Activated T-cell treated with anti-CD3 and anti-CD28 coated beads, Interleukin-2, amount 50 U/mL, for 24 hours (primary cell): ENCODE measurements at regions not wholly inside any gene's neighbourhood (a gene's known extent, or its start where the extent isn't known, plus 50 kb on each side); places are given as distances from the start of the nearest gene placed in this dataset.

Experiments used
- DNase-seq: peaks from one replicate; pipeline ENCODE4 v3.0.0-alpha.2; 2020
- H3K27ac Mint-ChIP-seq: 2 replicates; pipeline ENCODE4 v1.8.0; 2020; ENCODE audit warnings: mild to moderate bottlenecking, mixed read lengths
- H3K27me3 Mint-ChIP-seq: 2 replicates; pipeline ENCODE4 v1.8.0; 2020; ENCODE audit warnings: mixed read lengths
- H3K36me3 Mint-ChIP-seq: 2 replicates; pipeline ENCODE4 v1.8.0; 2020; ENCODE audit warnings: low read depth, mixed read lengths
- H3K4me1 Mint-ChIP-seq: 2 replicates; pipeline ENCODE4 v1.8.0; 2020; ENCODE audit warnings: low read depth, mixed read lengths
- H3K4me3 Mint-ChIP-seq: 2 replicates; pipeline ENCODE4 v1.8.0; 2020; ENCODE audit warnings: mild to moderate bottlenecking, moderate library complexity, mixed read lengths
- H3K9me3 Mint-ChIP-seq: 2 replicates; pipeline ENCODE4 v1.8.0; 2020; ENCODE audit warnings: mixed read lengths

GRCh38 chr3:6571448-6571847, 289.5 kb upstream of the GRM7 start:
- no peaks in the 10 kb centered on the region for H3K36me3 Mint-ChIP-seq

DNA sequence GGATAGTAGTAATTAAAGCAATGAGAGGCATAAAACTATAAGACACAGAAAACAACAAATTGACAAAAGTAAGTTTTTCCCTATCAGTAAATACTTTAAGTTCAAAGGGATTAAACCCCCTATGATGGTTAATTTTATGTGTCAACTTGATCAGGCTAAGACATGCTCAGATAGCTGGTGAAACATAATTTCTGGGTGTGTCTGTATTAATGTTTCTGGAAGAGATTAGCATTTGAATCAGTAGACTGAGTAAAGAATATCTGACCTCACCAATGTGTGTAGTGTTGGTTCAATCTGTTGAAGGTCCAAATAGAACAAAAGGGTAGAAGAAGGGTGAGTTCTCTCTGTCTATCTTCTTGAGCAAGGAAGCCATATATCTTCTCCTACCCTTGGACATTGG, 283.3 kb upstream of the GRM7 start:
- Mint-ChIP-seq H3K9me3 (peaks cover 11% of the 10 kb centered on the region), H3K4me1 (no peaks in the 10 kb centered on the region), H3K27me3 (no peaks in the 10 kb centered on the region), H3K27ac (no peak overlapping the region), H3K36me3 (no peaks in the 10 kb centered on the region), H3K4me3 (no peak overlapping the region)
- DNase-seq = no peak

More at GRCh38 chr3:6571448-6571847, 289.5 kb upstream of the GRM7 start:
- no peak overlapping the region for H3K27ac Mint-ChIP-seq
- no peaks in the 10 kb centered on the region for H3K4me1 Mint-ChIP-seq
- no peaks in the 10 kb centered on the region for H3K27me3 Mint-ChIP-seq
- DNase-seq = no peak
- H3K4me3 Mint-ChIP-seq = no peak overlapping the region
- H3K9me3 Mint-ChIP-seq = peaks cover 11% of the 10 kb centered on the region

- no peak overlapping the region for H3K27ac Mint-ChIP-seq
- no peak for DNase-seq
- no peaks in the 10 kb centered on the region for H3K27me3 Mint-ChIP-seq
- no peaks in the 10 kb centered on the region for H3K36me3 Mint-ChIP-seq
- peaks cover 13% of the 10 kb centered on the region for H3K9me3 Mint-ChIP-seq
- H3K4me3 Mint-ChIP-seq = no peak overlapping the region
- H3K4me1 Mint-ChIP-seq = no peaks in the 10 kb centered on the region
Measured at GRCh38 chr3:6578526-6578925, 282.4 kb upstream of the GRM7 start.

DNA sequence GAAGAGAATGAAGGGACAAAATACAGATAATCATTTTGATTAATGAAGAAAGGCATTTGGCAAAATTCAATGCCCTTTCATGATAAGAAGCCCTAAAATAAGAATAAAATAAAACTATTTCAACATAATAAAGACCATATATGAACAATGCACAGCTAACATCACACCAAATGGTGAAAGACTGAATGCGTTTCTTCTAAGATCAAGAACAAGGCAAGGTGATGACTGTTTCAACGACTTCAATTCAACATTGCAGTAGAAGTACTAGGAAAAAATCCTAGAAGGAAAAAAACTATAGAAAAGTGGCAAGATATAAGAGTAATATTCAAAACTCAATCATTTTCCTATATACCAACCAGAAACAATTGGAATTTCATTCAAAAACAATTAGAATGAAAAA, 280.1 kb upstream of the GRM7 start:
- Mint-ChIP-seq H3K27ac (no peak overlapping the region), H3K4me3 (no peak overlapping the region), H3K4me1 (no peaks in the 10 kb centered on the region), H3K36me3 (no peaks in the 10 kb centered on the region), H3K27me3 (no peaks in the 10 kb centered on the region), H3K9me3 (peaks cover 11% of the 10 kb centered on the region)
- no peak for DNase-seq

- no peaks in the 10 kb centered on the region for H3K27me3 Mint-ChIP-seq
- H3K27ac Mint-ChIP-seq = no peak overlapping the region
- no peak overlapping the region for H3K4me3 Mint-ChIP-seq
- peaks cover 12% of the 10 kb centered on the region for H3K9me3 Mint-ChIP-seq
- no peak for DNase-seq
- no peaks in the 10 kb centered on the region for H3K4me1 Mint-ChIP-seq
- no peaks in the 10 kb centered on the region for H3K36me3 Mint-ChIP-seq
Measured at GRCh38 chr3:6585360-6585759, 275.6 kb upstream of the GRM7 start.

GRCh38 chr3:6600237-6600636, 260.7 kb upstream of the GRM7 start:
- H3K4me1 Mint-ChIP-seq = no peaks in the 10 kb centered on the region
- DNase-seq = no peak

DNA sequence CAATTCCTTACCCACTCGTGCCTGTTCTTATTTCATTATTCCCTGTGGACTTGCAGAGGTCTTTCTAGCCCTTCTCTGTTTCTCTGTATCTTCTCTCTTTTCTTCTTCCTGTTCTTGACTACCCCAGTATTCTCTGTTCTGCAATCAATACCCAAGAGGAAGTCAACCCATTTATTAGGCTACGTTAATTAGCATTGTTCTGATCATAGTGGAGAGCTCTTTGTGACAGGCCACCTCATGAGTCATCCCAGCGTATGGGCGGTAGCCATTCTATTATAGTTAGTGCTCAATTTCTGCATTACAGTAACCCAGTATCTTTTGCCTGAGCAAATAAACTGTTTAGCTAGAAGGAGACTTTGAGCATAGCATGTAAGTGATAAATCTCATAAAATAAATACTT, 259.5 kb upstream of the GRM7 start:
- no peak overlapping the region for H3K27ac Mint-ChIP-seq
- H3K9me3 Mint-ChIP-seq = peaks cover 5% of the 10 kb centered on the region
- H3K27me3 Mint-ChIP-seq = no peaks in the 10 kb centered on the region
- no peak for DNase-seq
- no peaks in the 10 kb centered on the region for H3K36me3 Mint-ChIP-seq
- no peak overlapping the region for H3K4me3 Mint-ChIP-seq
- H3K4me1 Mint-ChIP-seq = no peaks in the 10 kb centered on the region

More at GRCh38 chr3:6600237-6600636, 260.7 kb upstream of the GRM7 start:
- Mint-ChIP-seq H3K27me3 (no peaks in the 10 kb centered on the region), H3K9me3 (peaks cover 11% of the 10 kb centered on the region), H3K36me3 (no peaks in the 10 kb centered on the region), H3K27ac (no peak overlapping the region), H3K4me3 (no peak overlapping the region)

- no peak overlapping the region for H3K27ac Mint-ChIP-seq
- H3K9me3 Mint-ChIP-seq = peaks cover 5% of the 10 kb centered on the region
- no peak for DNase-seq
- no peak overlapping the region for H3K4me3 Mint-ChIP-seq
- no peaks in the 10 kb centered on the region for H3K4me1 Mint-ChIP-seq
- H3K27me3 Mint-ChIP-seq = no peaks in the 10 kb centered on the region
- H3K36me3 Mint-ChIP-seq = no peaks in the 10 kb centered on the region
Measured at GRCh38 chr3:6602329-6602728, 258.6 kb upstream of the GRM7 start.

DNA sequence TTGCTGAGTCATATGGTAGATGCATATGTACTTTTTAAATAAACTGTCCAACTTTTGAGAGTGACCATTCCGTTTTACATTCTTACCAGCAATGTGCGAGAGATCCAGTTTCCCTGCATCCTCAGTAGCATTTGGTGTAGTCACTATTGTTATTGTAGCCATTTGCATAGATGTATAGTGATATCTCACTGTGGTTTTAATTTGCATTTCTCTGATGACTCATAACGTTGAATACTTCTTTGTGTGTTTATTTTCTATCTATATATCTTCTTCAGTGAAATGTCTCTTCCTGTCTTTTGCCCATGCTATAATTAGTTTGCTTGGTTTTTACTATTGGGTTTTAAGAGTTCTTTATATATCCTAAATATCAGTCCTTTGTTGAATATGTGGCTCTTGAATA, 255.7 kb upstream of the GRM7 start:
- H3K4me3 Mint-ChIP-seq = no peak overlapping the region
- no peaks in the 10 kb centered on the region for H3K36me3 Mint-ChIP-seq
- no peak for DNase-seq
- H3K9me3 Mint-ChIP-seq = no peaks in the 10 kb centered on the region
- H3K4me1 Mint-ChIP-seq = no peaks in the 10 kb centered on the region
- no peaks in the 10 kb centered on the region for H3K27me3 Mint-ChIP-seq
- no peak overlapping the region for H3K27ac Mint-ChIP-seq

DNA sequence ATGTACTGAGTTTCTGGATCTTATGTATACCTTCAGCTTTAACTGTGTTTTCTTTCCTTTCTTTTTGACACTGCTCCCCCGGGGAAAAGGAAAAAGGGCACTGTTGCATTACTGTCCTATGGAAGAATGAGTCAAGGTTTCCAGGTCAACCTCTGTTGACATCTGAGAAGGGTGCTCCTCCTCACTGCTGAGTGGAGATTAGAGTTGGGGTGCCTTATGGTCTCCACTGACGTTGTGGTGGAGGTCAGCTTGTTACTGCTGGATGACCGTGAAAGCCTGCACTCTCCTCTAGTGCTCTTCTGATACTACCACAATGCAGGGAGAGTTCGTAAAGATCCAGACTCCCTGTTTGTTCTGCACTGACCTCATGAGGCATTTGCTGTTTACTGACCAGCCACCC, 252.1 kb upstream of the GRM7 start:
- no peak overlapping the region for H3K4me3 Mint-ChIP-seq
- H3K36me3 Mint-ChIP-seq = no peaks in the 10 kb centered on the region
- H3K27me3 Mint-ChIP-seq = no peaks in the 10 kb centered on the region
- DNase-seq = no peak
- H3K9me3 Mint-ChIP-seq = no peaks in the 10 kb centered on the region
- no peak overlapping the region for H3K27ac Mint-ChIP-seq
- no peaks in the 10 kb centered on the region for H3K4me1 Mint-ChIP-seq

DNA sequence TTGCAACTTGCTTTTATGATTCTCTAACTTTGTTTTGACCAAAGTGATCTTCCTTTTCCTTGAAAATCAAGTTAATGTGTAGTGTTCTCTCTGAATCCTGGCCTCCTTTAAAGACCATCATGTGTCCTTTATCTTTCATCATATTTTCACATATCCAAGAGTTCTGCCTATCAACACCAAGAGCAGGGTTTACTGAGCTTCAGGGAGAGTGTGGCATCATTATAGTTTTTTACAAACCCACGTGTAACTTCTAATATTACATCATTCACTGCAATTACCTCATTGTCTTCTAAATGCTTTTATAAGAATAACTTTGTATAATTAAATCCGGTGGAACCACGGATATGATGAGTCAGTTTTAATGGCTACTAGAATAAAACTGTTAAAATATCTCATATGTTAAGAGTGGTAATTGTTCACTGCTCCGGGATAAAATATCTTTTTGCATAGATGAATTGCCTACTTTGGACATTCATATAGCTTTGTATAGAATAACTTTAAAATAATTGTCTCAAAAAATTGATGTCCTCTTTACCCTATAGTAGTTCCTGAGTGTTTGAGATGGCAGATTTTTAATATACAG, 248.8 kb upstream of the GRM7 start:
- Mint-ChIP-seq H3K27me3 (no peaks in the 10 kb centered on the region), H3K4me1 (no peaks in the 10 kb centered on the region), H3K36me3 (no peaks in the 10 kb centered on the region), H3K4me3 (no peak overlapping the region), H3K27ac (no peak overlapping the region), H3K9me3 (no peaks in the 10 kb centered on the region)
- no peak for DNase-seq

DNA sequence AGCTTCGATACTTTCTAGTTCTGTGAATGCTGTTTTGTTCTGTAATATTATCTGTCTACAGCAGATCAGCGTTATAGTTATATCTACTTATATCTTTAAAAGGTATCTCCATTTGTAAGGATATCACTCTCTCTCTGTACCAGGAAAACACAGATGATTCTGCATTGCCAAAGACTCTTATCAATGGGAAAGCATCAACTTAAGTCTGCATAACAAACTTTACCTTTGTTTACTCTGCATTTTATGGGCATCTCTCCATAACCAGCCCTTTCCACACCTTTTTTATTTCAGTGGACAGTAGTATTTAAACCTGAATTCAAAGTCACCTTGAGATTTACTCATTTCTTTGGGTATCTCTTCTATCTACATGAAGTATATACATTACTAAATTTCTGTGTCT, 238.7 kb upstream of the GRM7 start:
- no peak overlapping the region for H3K4me3 Mint-ChIP-seq
- no peaks in the 10 kb centered on the region for H3K27me3 Mint-ChIP-seq
- no peaks in the 10 kb centered on the region for H3K36me3 Mint-ChIP-seq
- H3K27ac Mint-ChIP-seq = no peak overlapping the region
- no peaks in the 10 kb centered on the region for H3K4me1 Mint-ChIP-seq
- H3K9me3 Mint-ChIP-seq = peaks cover 7% of the 10 kb centered on the region
- DNase-seq = no peak

DNA sequence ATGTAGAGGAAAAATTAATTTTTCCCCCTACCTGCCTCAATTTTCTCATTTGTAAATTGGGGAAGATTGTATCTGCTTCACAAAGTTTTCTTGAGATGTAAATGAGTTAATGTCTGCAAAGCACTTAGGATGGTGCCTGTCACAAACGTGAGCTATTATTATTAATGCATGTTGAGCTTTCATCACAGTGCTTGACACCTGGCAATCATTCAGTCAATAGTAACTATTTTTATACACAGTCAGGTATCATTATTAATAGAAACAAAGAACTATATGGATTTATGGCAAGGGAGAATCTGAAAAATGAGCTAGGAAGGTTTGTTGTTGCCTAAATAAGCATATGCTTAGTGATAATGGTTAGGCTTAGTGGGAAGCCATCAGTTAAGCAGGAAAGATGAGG, 238.2 kb upstream of the GRM7 start:
- no peaks in the 10 kb centered on the region for H3K4me1 Mint-ChIP-seq
- no peaks in the 10 kb centered on the region for H3K36me3 Mint-ChIP-seq
- H3K9me3 Mint-ChIP-seq = peaks cover 7% of the 10 kb centered on the region
- DNase-seq = no peak
- H3K27me3 Mint-ChIP-seq = no peaks in the 10 kb centered on the region
- H3K27ac Mint-ChIP-seq = no peak overlapping the region
- no peak overlapping the region for H3K4me3 Mint-ChIP-seq

DNA sequence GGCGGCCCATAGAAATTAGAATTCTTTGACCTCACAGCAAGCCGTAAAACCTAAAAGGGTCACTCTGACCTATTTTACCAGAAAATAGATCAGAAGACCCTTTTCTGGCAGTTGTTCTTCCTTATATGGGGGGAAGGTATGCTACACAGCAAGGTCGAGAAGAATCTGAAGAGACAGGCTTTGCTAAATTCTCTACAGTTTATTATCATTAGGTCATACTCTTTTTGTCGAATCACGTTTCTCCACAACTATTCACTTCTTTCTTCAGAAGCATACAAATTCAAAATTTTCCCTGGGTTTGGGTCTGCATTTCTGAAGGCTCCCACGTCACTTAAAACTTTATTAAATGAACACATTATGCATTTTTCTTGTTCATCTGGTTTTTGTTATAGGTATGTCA, 229.5 kb upstream of the GRM7 start:
- Mint-ChIP-seq H3K36me3 (no peaks in the 10 kb centered on the region), H3K27ac (no peak overlapping the region), H3K9me3 (peaks cover 6% of the 10 kb centered on the region), H3K4me3 (no peak overlapping the region), H3K4me1 (no peaks in the 10 kb centered on the region), H3K27me3 (no peaks in the 10 kb centered on the region)
- no peak for DNase-seq

- DNase-seq = no peak
- no peaks in the 10 kb centered on the region for H3K4me1 Mint-ChIP-seq
- H3K27ac Mint-ChIP-seq = no peak overlapping the region
- no peaks in the 10 kb centered on the region for H3K27me3 Mint-ChIP-seq
- H3K36me3 Mint-ChIP-seq = no peaks in the 10 kb centered on the region
- H3K9me3 Mint-ChIP-seq = peaks cover 12% of the 10 kb centered on the region
- no peak overlapping the region for H3K4me3 Mint-ChIP-seq
Measured at GRCh38 chr3:6640907-6641306, 220.0 kb upstream of the GRM7 start.
